ENCODE measurements at regions not wholly inside any gene's neighbourhood (a gene's known extent, or its start where the extent isn't known, plus 50 kb on each side); places are given as distances from the start of the nearest gene placed in this dataset.

DNA sequence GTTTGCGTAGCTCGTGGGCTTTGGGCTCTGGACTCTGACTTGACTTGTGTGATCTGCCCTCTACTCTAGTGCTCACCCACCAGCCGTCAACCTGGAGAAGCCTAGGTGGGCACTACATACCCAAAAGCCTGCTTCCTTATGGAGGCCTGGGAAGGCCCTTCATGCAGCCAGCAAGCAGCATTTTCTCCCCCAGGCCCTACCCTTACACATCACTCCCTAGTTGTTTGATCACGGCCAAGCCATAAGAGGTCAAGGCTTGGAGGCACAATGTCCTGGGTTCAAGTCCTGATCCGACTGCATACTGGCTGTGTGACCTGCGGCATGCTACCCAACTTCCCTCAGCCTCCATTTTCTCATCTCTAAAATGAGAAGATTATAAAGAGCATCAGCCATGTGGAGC is 151.3 kb upstream of the EGFLAM start:
- no peak for DNase-seq
- in situ Hi-C loops (cut with MboI; ENCODE audit: low pct_unique_long_range_greater_than_20kb, low sequenced_read_pairs) = no loop called here

DNA sequence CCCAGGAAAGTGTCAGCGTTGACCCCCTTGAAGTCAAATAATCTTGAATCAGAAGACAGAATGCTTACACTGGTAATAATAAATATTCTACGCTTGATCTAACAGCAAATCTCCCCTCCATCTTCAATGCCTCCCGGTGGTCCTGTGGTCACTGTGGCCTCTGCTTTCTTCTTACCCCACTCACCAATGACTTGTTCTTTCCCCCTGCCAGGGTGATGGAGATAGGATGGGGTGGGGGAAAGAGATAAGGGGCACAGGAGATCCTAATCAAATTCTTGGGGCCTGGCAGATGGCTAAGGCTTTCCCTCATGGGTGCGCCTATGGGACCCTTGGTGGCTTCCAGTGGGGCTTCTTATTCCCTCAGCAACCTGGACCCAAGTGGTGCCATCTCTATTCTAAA is 152.6 kb upstream of the EGFLAM start:
- no peak for DNase-seq
- in situ Hi-C loops (cut with MboI; ENCODE audit: low pct_unique_long_range_greater_than_20kb, low sequenced_read_pairs) = no loop called here

GRCh38 chr5:38105231-38105570 is 153.2 kb upstream of the EGFLAM start:
- in situ Hi-C loops (cut with MboI; ENCODE audit: low pct_unique_long_range_greater_than_20kb, low sequenced_read_pairs) = no loop called here

GRCh38 chr5:38104497-38105230 is 153.7 kb upstream of the EGFLAM start:
- in situ Hi-C loops (cut with MboI; ENCODE audit: low pct_unique_long_range_greater_than_20kb, low sequenced_read_pairs) = no loop called here
- DNase-seq = no peak

More at GRCh38 chr5:38105231-38105570, 153.2 kb upstream of the EGFLAM start:
- DNase-seq = no peak

GRCh38 chr5:38101897-38102296 is 156.5 kb upstream of the EGFLAM start:
- in situ Hi-C loops (cut with MboI; ENCODE audit: low pct_unique_long_range_greater_than_20kb, low sequenced_read_pairs) = no loop called here
- DNase-seq = no peak

- peak; percentile 5 for DNase-seq
- in situ Hi-C loops (cut with MboI; ENCODE audit: low pct_unique_long_range_greater_than_20kb, low sequenced_read_pairs) = no loop called here
Observed at GRCh38 chr5:38099205-38100168, 158.9 kb upstream of the EGFLAM start.

GRCh38 chr5:38094889-38095288 is 163.5 kb upstream of the EGFLAM start:
- DNase-seq = no peak
- in situ Hi-C loops (cut with MboI; ENCODE audit: low pct_unique_long_range_greater_than_20kb, low sequenced_read_pairs) = no loop called here

- no peak for DNase-seq
- in situ Hi-C loops (cut with MboI; ENCODE audit: low pct_unique_long_range_greater_than_20kb, low sequenced_read_pairs) = no loop called here
Observed at GRCh38 chr5:38093855-38094254, 164.5 kb upstream of the EGFLAM start.

DNA sequence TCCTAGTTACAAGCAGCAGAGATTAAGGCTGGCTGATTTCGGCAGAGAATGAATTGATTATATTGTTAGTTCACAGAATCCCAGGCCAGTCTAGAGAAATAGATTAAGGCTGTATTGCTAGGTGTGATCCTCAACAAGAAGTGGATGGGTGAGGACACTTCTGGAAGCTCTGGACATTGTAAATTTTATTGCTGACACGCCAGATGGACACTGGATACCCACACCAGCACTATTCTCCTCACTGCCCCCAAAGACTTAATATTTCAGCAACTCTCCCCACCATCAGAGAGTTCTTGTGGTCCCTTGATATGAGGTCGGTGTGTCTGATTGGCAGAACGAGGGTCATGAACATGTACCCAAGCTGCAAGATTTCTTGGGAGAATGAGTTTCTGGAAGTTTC is 171.6 kb upstream of the EGFLAM start:
- in situ Hi-C loops (cut with MboI; ENCODE audit: low pct_unique_long_range_greater_than_20kb, low sequenced_read_pairs) = no loop called here

DNA sequence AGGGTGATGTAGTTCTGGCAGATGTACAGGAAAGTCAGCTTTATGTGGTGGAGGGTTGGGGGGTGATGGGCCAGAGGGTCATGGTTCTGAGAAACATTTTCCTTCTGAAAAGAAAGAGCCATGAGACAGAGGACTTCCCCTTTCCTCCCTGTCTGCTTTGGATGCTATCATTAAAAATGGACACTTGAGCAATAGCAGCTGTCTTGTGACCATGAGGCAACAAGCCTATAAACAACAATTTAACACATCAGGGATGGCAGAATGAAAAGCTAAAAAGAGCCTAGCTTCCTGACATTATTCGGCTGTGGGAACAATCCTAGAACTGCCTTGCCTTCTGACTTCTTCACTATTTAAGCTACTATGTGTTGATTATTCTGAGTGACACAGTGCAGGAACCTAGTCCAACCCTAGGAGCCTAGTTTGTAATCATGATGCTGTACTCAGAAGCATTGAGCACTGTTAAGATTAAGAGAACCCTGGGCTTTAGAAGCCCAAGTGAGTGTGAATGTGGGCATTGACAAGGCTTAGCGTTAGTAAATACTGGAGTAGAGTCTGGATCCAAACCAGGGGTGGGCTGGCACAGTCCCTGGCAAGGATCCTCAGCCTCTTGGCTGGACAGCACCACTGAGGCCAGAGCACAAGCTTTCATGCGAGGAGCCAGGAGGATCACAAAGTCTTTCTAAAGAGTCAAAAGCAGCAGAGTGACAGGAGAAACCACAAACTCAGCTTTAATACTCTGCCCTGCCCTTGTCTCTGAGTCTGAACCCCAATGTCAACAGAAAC is 178.5 kb upstream of the EGFLAM start:
- DNase-seq = no peak
- in situ Hi-C loops (cut with MboI; ENCODE audit: low pct_unique_long_range_greater_than_20kb, low sequenced_read_pairs) = no loop called here

More for the DNA sequence above, 171.6 kb upstream of the EGFLAM start:
- no peak for DNase-seq

DNA sequence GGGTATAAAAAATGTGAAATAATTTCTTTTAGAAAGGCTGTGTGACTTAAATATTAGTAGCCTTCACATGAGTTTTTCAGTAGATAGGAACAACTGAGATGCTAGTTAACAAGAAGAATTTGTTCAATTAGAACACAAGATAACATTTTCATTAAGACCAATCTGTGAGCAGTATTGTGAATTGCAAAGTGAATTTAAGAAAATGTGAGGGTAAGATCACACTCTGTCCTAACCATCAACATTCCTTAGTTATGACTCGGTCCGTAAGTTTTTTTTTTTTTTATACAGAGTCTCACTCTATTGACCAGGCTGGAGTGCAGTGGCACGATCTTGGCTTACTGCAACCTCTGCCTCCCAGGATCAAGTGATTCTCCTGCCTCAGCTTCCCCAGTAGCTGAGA is 180.2 kb upstream of the EGFLAM start:
- in situ Hi-C loops (cut with MboI; ENCODE audit: low pct_unique_long_range_greater_than_20kb, low sequenced_read_pairs) = no loop called here

GRCh38 chr5:38077652-38078051 is 180.7 kb upstream of the EGFLAM start:
- DNase-seq = no peak
- in situ Hi-C loops (cut with MboI; ENCODE audit: low pct_unique_long_range_greater_than_20kb, low sequenced_read_pairs) = no loop called here

More for the DNA sequence above, 180.2 kb upstream of the EGFLAM start:
- DNase-seq = no peak

GRCh38 chr5:38071831-38072694 is 186.3 kb upstream of the EGFLAM start:
- in situ Hi-C loops (cut with MboI; ENCODE audit: low pct_unique_long_range_greater_than_20kb, low sequenced_read_pairs) = no loop called here
- no peak for DNase-seq

DNA sequence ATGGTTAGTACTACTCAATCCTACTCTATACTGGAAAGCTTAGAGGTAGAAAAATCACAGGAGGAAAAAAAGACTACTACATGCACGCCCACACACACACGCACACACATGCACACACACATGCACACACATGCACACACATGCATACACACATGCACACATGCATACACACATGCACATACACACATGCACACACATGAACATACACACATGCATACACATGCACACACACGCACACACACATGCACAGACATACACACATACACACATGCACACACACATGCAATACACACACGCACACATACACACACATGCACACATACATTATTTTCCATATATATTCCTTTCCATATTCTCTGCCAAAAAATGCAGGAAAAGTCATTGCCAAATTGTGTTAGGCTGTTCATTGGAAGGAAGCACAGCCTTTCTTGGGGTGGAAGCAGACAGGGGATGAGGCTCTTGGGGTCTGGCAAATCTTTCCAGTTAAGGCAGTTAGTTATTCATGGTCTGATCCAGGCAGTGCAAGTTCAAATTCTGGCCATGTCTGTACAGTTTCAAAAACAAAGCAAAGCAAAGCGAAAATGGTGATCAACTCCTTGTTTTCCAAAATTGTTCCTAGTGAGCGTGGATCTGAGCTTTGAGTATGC is 187.9 kb upstream of the EGFLAM start:
- DNase-seq = no peak
- in situ Hi-C loops (cut with MboI; ENCODE audit: low pct_unique_long_range_greater_than_20kb, low sequenced_read_pairs) = no loop called here

DNA sequence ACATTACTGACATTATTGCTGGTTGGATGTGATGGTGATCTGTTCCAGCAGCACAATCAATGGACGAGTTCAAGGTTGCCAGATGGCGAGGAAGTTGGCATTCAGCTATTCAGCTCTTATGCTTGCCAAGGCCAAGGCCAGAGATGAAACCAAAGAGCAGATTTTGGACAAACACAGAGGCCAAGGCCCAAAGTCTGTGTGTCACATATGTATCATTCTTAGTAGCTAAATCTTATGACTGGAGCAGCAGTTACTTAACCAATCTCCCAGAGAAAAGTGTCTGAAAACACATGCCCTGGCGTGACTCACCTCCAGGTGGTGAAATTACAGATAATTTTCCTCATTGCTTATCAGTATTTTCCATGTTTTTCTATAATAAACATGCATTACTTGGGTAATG is 189.0 kb upstream of the EGFLAM start:
- DNase-seq = no peak
- in situ Hi-C loops (cut with MboI; ENCODE audit: low pct_unique_long_range_greater_than_20kb, low sequenced_read_pairs) = no loop called here

GRCh38 chr5:38060354-38060753 is 198.0 kb upstream of the EGFLAM start:
- in situ Hi-C loops (cut with MboI; ENCODE audit: low pct_unique_long_range_greater_than_20kb, low sequenced_read_pairs) = no loop called here
- no peak for DNase-seq

DNA sequence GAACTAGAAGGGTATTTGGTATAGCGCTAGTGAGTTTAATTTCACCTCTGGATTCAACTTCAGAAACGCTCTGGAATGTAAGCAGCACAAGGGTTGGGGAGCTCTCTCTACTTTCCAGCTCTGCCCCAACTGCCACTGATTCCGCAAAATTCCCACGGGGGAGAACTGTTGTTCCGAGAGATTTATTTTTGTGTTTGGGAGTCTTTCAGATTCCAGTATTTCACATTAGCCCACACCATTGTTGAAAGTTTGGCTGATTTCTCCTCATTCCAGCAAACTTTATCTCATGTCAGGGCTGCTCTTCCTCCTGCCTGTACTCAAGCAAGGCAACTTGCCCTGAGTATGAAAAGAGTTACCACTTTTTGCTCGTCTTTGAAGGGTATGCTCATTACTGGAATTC is 198.5 kb upstream of the EGFLAM start:
- in situ Hi-C loops (cut with MboI; ENCODE audit: low pct_unique_long_range_greater_than_20kb, low sequenced_read_pairs) = no loop called here
- no peak for DNase-seq

- in situ Hi-C loops (cut with MboI; ENCODE audit: low pct_unique_long_range_greater_than_20kb, low sequenced_read_pairs) = no loop called here
- DNase-seq = no peak
Observed at GRCh38 chr5:38051711-38052511, 206.4 kb upstream of the EGFLAM start.
